ENCODE measurements at regions not wholly inside any gene's neighbourhood (a gene's known extent, or its start where the extent isn't known, plus 50 kb on each side); places are given as distances from the start of the nearest gene placed in this dataset.

- ATAC-seq (no peak), DNase-seq (ENCODE audit: low spot score) (no peak)
- no peak overlapping the region for H3K4me3 Mint-ChIP-seq
- no peak overlapping the region for H3K27ac Mint-ChIP-seq
- ChIA-PET POLR2A (no interaction called here), CTCF (no interaction called here)
- peaks cover 30% of the 10 kb centered on the region for H3K9me3 Mint-ChIP-seq
- no peak for TF ChIP-seq GABPB1 (CRISPR knock-in tag; IDR thresholded peaks at IDR 0.05)
- TF ChIP-seq ZNF219 (CRISPR knock-in tag; IDR thresholded peaks at IDR 0.05; ENCODE audit: borderline replicate concordance) = no peak
- no peak for TF ChIP-seq ZNF416 (CRISPR knock-in tag; IDR thresholded peaks at IDR 0.05)
- TF ChIP-seq ZBTB21 (CRISPR knock-in tag; IDR thresholded peaks at IDR 0.05; ENCODE audit: borderline replicate concordance) = no peak
- no peak for TF ChIP-seq CBFB (CRISPR knock-in tag; IDR thresholded peaks at IDR 0.05; ENCODE audit: low read depth)
- TF ChIP-seq ZNF425 (CRISPR knock-in tag; conservative IDR thresholded peaks at IDR 0.05) = no peak
- no peak for TF ChIP-seq ZMAT4 (CRISPR knock-in tag; IDR thresholded peaks at IDR 0.05)
- no peak for TF ChIP-seq E2F4 (CRISPR knock-in tag; IDR thresholded peaks at IDR 0.05; ENCODE audit: borderline replicate concordance, low read depth)
- no peak for TF ChIP-seq MAX (CRISPR knock-in tag; IDR thresholded peaks at IDR 0.05)
- no peak for TF ChIP-seq AFF4 (CRISPR knock-in tag; IDR thresholded peaks at IDR 0.05; ENCODE audit: borderline replicate concordance)
- no peak for TF ChIP-seq ZNF671 (CRISPR knock-in tag; IDR thresholded peaks at IDR 0.05)
- no peak for TF ChIP-seq ZNF396 (CRISPR knock-in tag; IDR thresholded peaks at IDR 0.05; ENCODE audit: borderline replicate concordance)
- no peak for TF ChIP-seq ZSCAN18 (CRISPR knock-in tag; IDR thresholded peaks at IDR 0.05)
- TF ChIP-seq NFATC4 (CRISPR knock-in tag; IDR thresholded peaks at IDR 0.05) = no peak
- TF ChIP-seq MLX (CRISPR knock-in tag; IDR thresholded peaks at IDR 0.05) = no peak
- TF ChIP-seq NFYB (CRISPR knock-in tag; conservative IDR thresholded peaks at IDR 0.05; ENCODE audit: low read depth) = no peak
- TF ChIP-seq CREB1 (CRISPR knock-in tag; IDR thresholded peaks at IDR 0.05) = no peak
- no peak for TF ChIP-seq PREB (CRISPR knock-in tag; IDR thresholded peaks at IDR 0.05; ENCODE audit: borderline replicate concordance)
- H3K27me3 Mint-ChIP-seq (ENCODE audit: low read depth) = no peaks in the 10 kb centered on the region
- 0 out of 2 replicates have a peak, but pooled peaks cover 2% of the 10 kb centered on the region for H3K4me1 Mint-ChIP-seq
- H3K36me3 Mint-ChIP-seq = peaks cover 19% of the 10 kb centered on the region
Measured at GRCh38 chr1:60599574-60599973, 482.8 kb upstream of the NFIA start.
